Glutamatergic neuron (in vitro differentiated cells): ENCODE measurements at regions not wholly inside any gene's neighbourhood (a gene's known extent, or its start where the extent isn't known, plus 50 kb on each side); places are given as distances from the start of the nearest gene placed in this dataset.

Source experiments
- DNase-seq: peaks from one replicate; pipeline ENCODE4 v3.0.0; 2022
- H3K27ac Mint-ChIP-seq: one replicate; pipeline ENCODE4 v1.8.0; 2020; ENCODE audit warnings: mild to moderate bottlenecking, mixed read lengths, inconsistent platforms; ENCODE audit not compliant: unreplicated experiment
- H3K27me3 Mint-ChIP-seq: one replicate; pipeline ENCODE4 v1.8.0; 2020; ENCODE audit warnings: mild to moderate bottlenecking, moderate library complexity, mixed read lengths, inconsistent platforms; ENCODE audit not compliant: unreplicated experiment
- H3K36me3 Mint-ChIP-seq: one replicate; pipeline ENCODE4 v1.8.0; 2020; ENCODE audit warnings: mild to moderate bottlenecking, mixed read lengths, inconsistent platforms; ENCODE audit not compliant: unreplicated experiment
- H3K4me1 Mint-ChIP-seq: one replicate; pipeline ENCODE4 v1.8.0; 2020; ENCODE audit warnings: mild to moderate bottlenecking, low read depth, mixed read lengths, inconsistent platforms; ENCODE audit not compliant: unreplicated experiment
- H3K4me3 Mint-ChIP-seq: one replicate; pipeline ENCODE4 v1.8.0; 2020; ENCODE audit warnings: mild to moderate bottlenecking, mixed read lengths, inconsistent platforms; ENCODE audit not compliant: unreplicated experiment
- H3K9me3 Mint-ChIP-seq: one replicate; pipeline ENCODE4 v1.8.0; 2020; ENCODE audit warnings: mild to moderate bottlenecking, moderate library complexity, mixed read lengths, inconsistent platforms; ENCODE audit not compliant: unreplicated experiment
- TF ChIP-seq, protein P1 (sequence below): fragments of 200-600 bp; sonication (generic); IDR thresholded peaks from one replicate; pipeline ENCODE4 v1.5.0; 2021; ENCODE audit not compliant: partially characterized antibody, unreplicated experiment

DNA sequence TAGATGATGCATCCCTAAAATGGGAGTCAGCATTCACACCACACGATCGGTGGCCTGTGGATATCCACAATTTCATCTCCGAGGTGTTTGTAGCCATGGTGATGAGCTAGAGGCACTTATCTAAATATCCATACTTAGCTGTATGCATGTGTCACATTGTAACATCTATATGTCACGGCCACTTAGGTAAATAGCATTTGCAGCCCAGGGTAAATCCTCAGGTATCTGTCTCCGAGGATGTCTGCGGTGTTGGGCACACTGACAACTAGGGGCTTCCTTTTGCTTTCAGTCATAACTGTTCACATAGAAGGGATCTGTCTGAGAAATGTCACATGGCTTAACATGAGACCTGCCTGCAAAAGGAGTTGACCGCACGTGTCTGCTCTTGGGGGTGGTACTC lies 455.2 kb upstream of the ZFHX3 start:
- no peaks in the 10 kb centered on the region for H3K36me3 Mint-ChIP-seq
- no peak overlapping the region for H3K4me3 Mint-ChIP-seq
- no peaks in the 10 kb centered on the region for H3K27me3 Mint-ChIP-seq
- no peak for DNase-seq
- TF ChIP-seq, protein P1, sequence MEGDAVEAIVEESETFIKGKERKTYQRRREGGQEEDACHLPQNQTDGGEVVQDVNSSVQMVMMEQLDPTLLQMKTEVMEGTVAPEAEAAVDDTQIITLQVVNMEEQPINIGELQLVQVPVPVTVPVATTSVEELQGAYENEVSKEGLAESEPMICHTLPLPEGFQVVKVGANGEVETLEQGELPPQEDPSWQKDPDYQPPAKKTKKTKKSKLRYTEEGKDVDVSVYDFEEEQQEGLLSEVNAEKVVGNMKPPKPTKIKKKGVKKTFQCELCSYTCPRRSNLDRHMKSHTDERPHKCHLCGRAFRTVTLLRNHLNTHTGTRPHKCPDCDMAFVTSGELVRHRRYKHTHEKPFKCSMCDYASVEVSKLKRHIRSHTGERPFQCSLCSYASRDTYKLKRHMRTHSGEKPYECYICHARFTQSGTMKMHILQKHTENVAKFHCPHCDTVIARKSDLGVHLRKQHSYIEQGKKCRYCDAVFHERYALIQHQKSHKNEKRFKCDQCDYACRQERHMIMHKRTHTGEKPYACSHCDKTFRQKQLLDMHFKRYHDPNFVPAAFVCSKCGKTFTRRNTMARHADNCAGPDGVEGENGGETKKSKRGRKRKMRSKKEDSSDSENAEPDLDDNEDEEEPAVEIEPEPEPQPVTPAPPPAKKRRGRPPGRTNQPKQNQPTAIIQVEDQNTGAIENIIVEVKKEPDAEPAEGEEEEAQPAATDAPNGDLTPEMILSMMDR = no peak
- no peak overlapping the region for H3K27ac Mint-ChIP-seq
- peaks cover 1% of the 10 kb centered on the region for H3K4me1 Mint-ChIP-seq
- H3K9me3 Mint-ChIP-seq = no peaks in the 10 kb centered on the region

DNA sequence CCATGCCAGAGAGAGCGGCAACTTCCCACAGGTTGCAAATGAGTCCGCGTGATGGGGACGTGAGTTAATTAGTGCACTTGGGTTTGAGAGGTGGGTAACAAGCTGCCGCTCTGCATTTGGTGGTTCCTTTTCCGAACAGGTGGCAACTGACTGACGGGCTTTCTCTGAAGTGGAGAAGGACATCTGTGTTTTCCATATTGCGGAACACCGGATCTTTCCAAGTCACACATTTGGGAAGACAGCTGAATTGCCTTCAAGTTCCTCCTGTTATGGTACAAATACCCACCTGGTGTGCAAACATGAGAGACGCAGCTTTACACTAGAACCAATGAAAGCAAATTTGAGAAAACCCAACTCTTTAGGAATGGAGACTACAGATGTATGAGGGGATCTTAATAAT lies 451.3 kb upstream of the ZFHX3 start:
- Mint-ChIP-seq H3K9me3 (no peaks in the 10 kb centered on the region), H3K27ac (no peak overlapping the region), H3K36me3 (no peaks in the 10 kb centered on the region), H3K4me1 (no peaks in the 10 kb centered on the region), H3K4me3 (no peak overlapping the region), H3K27me3 (no peaks in the 10 kb centered on the region)
- DNase-seq = no peak
- TF ChIP-seq, protein P1 = no peak

DNA sequence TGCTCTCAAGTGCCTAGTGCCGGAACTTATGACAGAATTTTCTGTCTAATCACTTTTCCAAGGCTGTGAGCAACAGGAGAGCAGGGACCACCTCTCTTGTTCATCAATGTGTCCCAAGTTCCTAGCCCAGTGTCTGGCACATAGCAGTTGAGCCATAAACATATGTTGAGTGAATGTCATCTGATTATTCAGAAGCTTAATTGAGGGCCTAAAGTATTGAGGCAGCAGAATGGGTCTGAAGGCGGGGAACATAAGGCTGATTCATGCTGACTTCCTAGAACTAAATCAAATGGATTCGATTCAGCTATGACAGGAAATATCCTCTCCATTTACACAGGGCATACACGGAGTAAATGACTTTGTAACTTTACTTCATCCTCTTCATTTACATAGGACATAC lies 438.0 kb upstream of the ZFHX3 start:
- Mint-ChIP-seq H3K9me3 (peaks cover 7% of the 10 kb centered on the region), H3K36me3 (no peaks in the 10 kb centered on the region), H3K4me1 (peaks cover 36% of the 10 kb centered on the region), H3K27me3 (peaks cover 2% of the 10 kb centered on the region), H3K4me3 (no peak overlapping the region), H3K27ac (no peak overlapping the region)
- no peak for DNase-seq
- TF ChIP-seq, protein P1 = no peak

DNA sequence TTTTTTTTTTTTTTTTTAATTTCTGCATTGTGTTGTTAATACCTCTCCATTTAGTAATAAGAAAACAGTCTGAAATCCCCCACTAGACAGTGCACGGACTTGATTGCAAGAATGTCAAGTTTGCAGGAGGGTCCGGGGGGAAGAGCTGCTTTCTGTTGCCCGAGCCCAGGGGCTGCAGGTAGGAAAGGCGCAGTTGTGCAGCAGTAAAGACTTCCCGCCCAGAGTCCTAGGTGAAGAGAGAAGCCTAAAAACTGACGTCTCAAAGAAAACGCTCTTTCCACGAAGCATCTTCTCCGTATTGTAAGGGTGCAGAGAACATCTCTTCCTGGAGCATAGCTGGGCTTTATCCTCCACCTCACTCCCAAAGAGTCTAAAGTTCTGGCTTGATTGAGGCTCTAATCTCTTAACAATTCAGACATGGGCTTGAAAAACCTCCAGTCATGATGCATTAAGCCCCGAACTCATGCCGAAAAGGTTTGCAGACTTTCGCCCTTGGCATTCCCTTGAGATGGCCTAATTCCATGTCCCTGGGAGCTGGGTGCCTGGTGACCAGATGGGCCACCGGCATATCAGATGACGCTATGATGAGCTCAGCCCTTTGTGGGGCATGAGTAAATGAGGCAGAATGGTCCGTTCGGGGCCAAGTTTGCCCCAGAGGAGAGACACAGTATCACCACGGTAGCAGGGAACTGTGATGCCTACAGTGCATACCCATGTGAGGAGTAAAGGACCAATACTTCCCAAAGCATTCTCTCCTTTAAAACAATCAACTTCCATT lies 436.2 kb upstream of the ZFHX3 start:
- peaks cover 7% of the 10 kb centered on the region for H3K9me3 Mint-ChIP-seq
- peak overlapping the region; percentile 82 for H3K27ac Mint-ChIP-seq
- TF ChIP-seq, protein P1 = peak; percentile 12
- peak overlapping the region; percentile 25 for H3K4me3 Mint-ChIP-seq
- peak; percentile 66 for DNase-seq
- peaks cover 4% of the 10 kb centered on the region for H3K27me3 Mint-ChIP-seq
- peaks cover 39% of the 10 kb centered on the region for H3K4me1 Mint-ChIP-seq
- H3K36me3 Mint-ChIP-seq = no peaks in the 10 kb centered on the region

DNA sequence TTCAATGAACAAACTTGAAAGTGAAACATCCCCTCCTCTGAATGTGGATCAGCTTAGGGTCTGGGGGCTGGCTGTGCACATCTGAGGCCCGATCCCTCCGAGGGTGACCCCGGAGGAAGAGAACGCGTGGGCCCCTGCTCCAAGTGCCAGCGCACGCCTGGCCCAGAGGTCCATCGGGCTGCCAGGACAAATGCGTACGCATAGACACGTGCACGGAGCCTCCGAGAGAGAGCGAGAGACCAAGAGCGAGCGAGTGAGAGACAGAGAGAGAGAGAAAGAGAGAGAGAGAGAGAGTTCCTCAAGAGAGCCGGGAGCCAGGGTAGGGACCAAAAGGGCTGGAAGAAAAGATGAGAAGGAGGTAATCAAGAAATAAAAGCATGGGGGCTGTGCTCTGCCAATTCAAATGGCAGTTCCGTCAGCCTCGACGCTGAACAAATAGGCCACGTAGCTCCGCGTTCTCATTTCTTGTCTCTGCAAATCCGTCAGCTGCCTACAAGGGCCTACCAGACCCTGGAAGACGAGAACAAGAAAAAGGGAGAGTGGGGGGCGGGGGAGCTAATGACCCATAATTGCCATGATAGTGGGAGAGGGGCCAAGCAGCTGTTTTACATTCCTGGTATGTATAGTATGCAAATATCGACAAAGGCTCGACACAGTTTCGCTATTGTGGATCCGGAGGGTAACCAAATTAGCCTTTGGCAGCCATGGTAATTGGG lies 435.3 kb upstream of the ZFHX3 start:
- peaks cover 39% of the 10 kb centered on the region for H3K4me1 Mint-ChIP-seq
- TF ChIP-seq, protein P1 = no peak
- H3K9me3 Mint-ChIP-seq = peaks cover 7% of the 10 kb centered on the region
- H3K4me3 Mint-ChIP-seq = peak overlapping the region; percentile 31
- peak; percentile 24 for DNase-seq
- H3K36me3 Mint-ChIP-seq = no peaks in the 10 kb centered on the region
- peak overlapping the region; percentile 19 for H3K27ac Mint-ChIP-seq
- peaks cover 4% of the 10 kb centered on the region for H3K27me3 Mint-ChIP-seq
